SK-N-SH (cell line): ENCODE measurements at regions not wholly inside any gene's neighbourhood (a gene's known extent, or its start where the extent isn't known, plus 50 kb on each side); places are given as distances from the start of the nearest gene placed in this dataset.

Source experiments
- CTCF ChIA-PET: fragments of 300-600, 350-600 bp; formaldehyde crosslinking; extraction: SDS; loops from one replicate; lab custom pipeline; 2021; lab: Yijun Ruan, JAX
- POLR2A ChIA-PET: fragments of 350-600 bp; sonication (Branson Sonifier 250); formaldehyde crosslinking; extraction: SDS; loops from one replicate; lab custom pipeline; 2020; ENCODE audit warnings: antibody characterized with exemption, inconsistent platforms; lab: Yijun Ruan, JAX
- DNase-seq: peaks from one replicate; pipeline ENCODE4 v3.0.0; 2012
- H2AFZ ChIP-seq: fragments of 200-600 bp; sonication (generic); 2 replicates; pipeline ENCODE4 v1.8.1; 2016; ENCODE audit warnings: antibody characterized with exemption, mild to moderate bottlenecking, low read depth
- H3F3A ChIP-seq: fragments of 200-600 bp; sonication (generic); replicated peaks from 2 replicates; pipeline ENCODE3; 2016; ENCODE audit warnings: antibody characterized with exemption, mild to moderate bottlenecking; ENCODE audit not compliant: insufficient read depth
- H3K27ac ChIP-seq, 2 experiments: fragments of 200-500 bp in 1 of 2; fragments of 200-600 bp in 1 of 2; sonication (Bioruptor generic) in 1 of 2; sonication (generic), shearing (Covaris generic) in 1 of 2; 2 replicates each; pipeline versions ENCODE4 v1.5.1 to v1.6.1; 2014 to 2016; ENCODE audit warnings: low read depth in 2 of 2, inconsistent platforms in 1 of 2, low read length in 1 of 2, mild to moderate bottlenecking in 1 of 2, mixed read lengths in 1 of 2
- H3K27me3 ChIP-seq: fragments of 200-600 bp; sonication (generic), shearing (Covaris generic); 2 replicates; pipeline ENCODE4 v1.6.1; 2016; ENCODE audit warnings: mixed run types; ENCODE audit not compliant: insufficient read depth
- H3K36me3 ChIP-seq, 2 experiments: fragments of 200-500 bp in 1 of 2; fragments of 200-600 bp in 1 of 2; sonication (Bioruptor generic) in 1 of 2; sonication (generic) in 1 of 2; replicated peaks in 1 of 2; 2 replicates each; pipeline versions ENCODE3 to v1.5.1; 2014 to 2016; ENCODE audit warnings: low read length in 1 of 2, mild to moderate bottlenecking in 1 of 2; ENCODE audit not compliant: insufficient read depth in 2 of 2, control insufficient read depth in 1 of 2
- H3K4me1 ChIP-seq, 2 experiments: fragments of 200-500 bp in 1 of 2; fragments of 200-600 bp in 1 of 2; sonication (Bioruptor generic) in 1 of 2; sonication (generic), shearing (Covaris generic) in 1 of 2; 2 replicates each; pipeline versions ENCODE4 v1.5.1 to v1.6.1; 2014 to 2016; ENCODE audit warnings: low read depth in 1 of 2, low read length in 1 of 2, mixed run types in 1 of 2; ENCODE audit not compliant: insufficient read depth in 2 of 2, control insufficient read depth in 1 of 2
- H3K4me2 ChIP-seq: fragments of 200-600 bp; sonication (generic), shearing (Covaris generic); 2 replicates; pipeline ENCODE4 v1.6.1; 2017; ENCODE audit warnings: mixed run types
- H3K4me3 ChIP-seq, 2 experiments: fragments of 200-500 bp in 1 of 2; fragments of 200-600 bp in 1 of 2; sonication (Bioruptor generic) in 1 of 2; sonication (generic), shearing (Covaris generic) in 1 of 2; 2 replicates each; pipeline versions ENCODE4 v1.5.1 to v1.8.1; 2014 to 2016; ENCODE audit warnings: low read depth in 2 of 2, inconsistent platforms in 1 of 2, low read length in 1 of 2, mild to moderate bottlenecking in 1 of 2, mixed read lengths in 1 of 2, moderate library complexity in 1 of 2
- H3K79me2 ChIP-seq: fragments of 200-600 bp; sonication (generic); 2 replicates; pipeline ENCODE4 v1.8.1; 2017; ENCODE audit warnings: mild to moderate bottlenecking; ENCODE audit not compliant: insufficient read depth
- H3K9ac ChIP-seq: fragments of 200-600 bp; sonication (generic); 2 replicates; pipeline ENCODE4 v1.6.1; 2017; ENCODE audit warnings: mixed run types
- H3K9me2 ChIP-seq: fragments of 200-600 bp; sonication (generic); 2 replicates; pipeline ENCODE4 v1.6.1; 2017; ENCODE audit warnings: mixed run types
- H3K9me3 ChIP-seq: fragments of 200-600 bp; sonication (generic); 2 replicates; pipeline ENCODE4 v1.6.1; 2017; ENCODE audit warnings: mixed run types, mild to moderate bottlenecking, moderate library complexity
- H4K20me1 ChIP-seq: fragments of 200-600 bp; sonication (generic); 2 replicates; pipeline ENCODE4 v1.6.1; 2017; ENCODE audit warnings: mild to moderate bottlenecking, mixed run types; ENCODE audit not compliant: insufficient read depth
- FOXJ3 ChIP-seq: sonication (generic); formaldehyde crosslinking; IDR thresholded peaks from 2 replicates; pipeline ENCODE4 v1.5.1; 2020; ENCODE audit warnings: mild to moderate bottlenecking, missing genetic modification reagents
- FOXM1 ChIP-seq: IDR thresholded peaks from 2 replicates; pipeline ENCODE4 v1.4.0; 2012; ENCODE audit warnings: low read depth, mild to moderate bottlenecking
- JUND ChIP-seq: IDR thresholded peaks from 2 replicates; pipeline ENCODE4 v1.4.0; 2012
- MAX ChIP-seq: IDR thresholded peaks from 2 replicates; pipeline ENCODE4 v1.4.0; 2012; ENCODE audit warnings: low read depth
- MEF2A ChIP-seq: IDR thresholded peaks from 2 replicates; pipeline ENCODE4 v1.4.0; 2012; ENCODE audit warnings: low read depth, borderline replicate concordance
- MXI1 ChIP-seq: IDR thresholded peaks from 2 replicates; pipeline ENCODE4 v1.6.1; 2012; ENCODE audit warnings: mild to moderate bottlenecking, low read depth, low read length, improper control_type of control experiment
- RAD21 ChIP-seq: IDR thresholded peaks from 2 replicates; pipeline ENCODE4 v1.6.1; 2012; ENCODE audit warnings: mild to moderate bottlenecking, low read length
- RCOR1 ChIP-seq: fragments of 150-350 bp; IDR thresholded peaks from 2 replicates; pipeline ENCODE4 v1.6.1; 2017; ENCODE audit warnings: antibody characterized with exemption, low read length
- RXRA ChIP-seq: IDR thresholded peaks from 2 replicates; pipeline ENCODE4 v1.4.0; 2012; ENCODE audit warnings: low read depth, mild to moderate bottlenecking, borderline replicate concordance
- SIN3A ChIP-seq: IDR thresholded peaks from 2 replicates; pipeline ENCODE4 v1.6.1; 2012; ENCODE audit warnings: low read depth, mild to moderate bottlenecking, low read length, moderate library complexity, borderline replicate concordance
- SMC3 ChIP-seq: IDR thresholded peaks from 2 replicates; pipeline ENCODE4 v1.6.1; 2012; ENCODE audit warnings: low read depth, low read length, improper control_type of control experiment
- TCF12 ChIP-seq: IDR thresholded peaks from 2 replicates; pipeline ENCODE4 v1.4.0; 2012
- TEAD4 ChIP-seq: IDR thresholded peaks from 2 replicates; pipeline ENCODE4 v1.4.0; 2012; ENCODE audit warnings: mild to moderate bottlenecking, borderline replicate concordance; ENCODE audit not compliant: insufficient read depth
- USF1 ChIP-seq: IDR thresholded peaks from 2 replicates; pipeline ENCODE4 v1.4.0; 2012; ENCODE audit warnings: low read depth, borderline replicate concordance
- USF2 ChIP-seq: fragments of 150-350 bp; IDR thresholded peaks from 2 replicates; pipeline ENCODE4 v1.6.1; 2017; ENCODE audit warnings: antibody characterized with exemption, low read length, low read depth, borderline replicate concordance
- WGBS: methylation state at CpG from one replicate; pipeline ENCODE4 v1.1.6; 2017; ENCODE audit warnings: low lambda C conversion rate; 5-methylcytosine and 5-hydroxymethylcytosine counted together
- TF ChIP-seq, protein P1 (sequence below): IDR thresholded peaks from 2 replicates; pipeline ENCODE4 v1.6.1; 2012; ENCODE audit warnings: mild to moderate bottlenecking, low read depth, low read length, moderate library complexity
- TF ChIP-seq, protein P2 (sequence below): IDR thresholded peaks from 2 replicates; pipeline ENCODE4; 2012

DNA sequence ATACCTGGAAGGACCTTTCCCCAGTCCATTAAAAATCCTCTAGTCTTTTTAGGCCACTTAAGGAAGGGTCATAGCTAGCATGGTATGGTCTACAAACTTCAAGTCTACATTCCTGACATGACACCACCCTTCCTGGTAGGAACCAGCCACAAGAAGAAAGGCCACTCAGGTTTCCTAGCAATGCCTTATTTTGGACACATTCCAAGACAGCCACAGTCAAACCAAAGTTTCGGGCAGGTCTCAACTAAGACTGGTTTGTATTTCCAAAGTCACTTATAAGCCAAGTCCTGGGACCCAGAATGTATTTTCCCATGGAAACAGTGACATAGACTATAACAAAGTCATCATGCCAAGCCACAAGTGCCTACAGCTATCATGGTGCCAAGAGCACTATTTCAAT lies 50.6 kb upstream of the SLC44A3 start:
- CTCF ChIA-PET = interaction anchor here (1.0 to 1.3 kb wide), 2 partner anchors 10 to 29 kb away, joined by 3 to 5 read pairs; no protein-coding TSS in a partner anchor
- Histone ChIP-seq H2AFZ (no peak overlapping the region), H3K4me1 (peaks cover 7 to 8% of the 10 kb centered on the region in 2 experiments; a peak in 1 of 4 replicates), H3F3A (no peaks in the 10 kb centered on the region), H3K9ac (no peak overlapping the region), H3K79me2 (no peaks in the 10 kb centered on the region), H3K36me3 (no peaks in the 10 kb centered on the region), H3K9me3 (no peaks in the 10 kb centered on the region), H3K27ac (no peak overlapping the region), H3K9me2 (no peaks in the 10 kb centered on the region), H3K4me3 (no peak overlapping the region), H3K4me2 (no peak overlapping the region), H4K20me1 (no peaks in the 10 kb centered on the region), H3K27me3 (no peaks in the 10 kb centered on the region)
- WGBS = 6% methylated on average over 1 of the region's 1 CpG
- POLR2A ChIA-PET = no interaction called here
- TF ChIP-seq RAD21 = no peak
- no peak for TF ChIP-seq SIN3A
- DNase-seq = no peak

DNA sequence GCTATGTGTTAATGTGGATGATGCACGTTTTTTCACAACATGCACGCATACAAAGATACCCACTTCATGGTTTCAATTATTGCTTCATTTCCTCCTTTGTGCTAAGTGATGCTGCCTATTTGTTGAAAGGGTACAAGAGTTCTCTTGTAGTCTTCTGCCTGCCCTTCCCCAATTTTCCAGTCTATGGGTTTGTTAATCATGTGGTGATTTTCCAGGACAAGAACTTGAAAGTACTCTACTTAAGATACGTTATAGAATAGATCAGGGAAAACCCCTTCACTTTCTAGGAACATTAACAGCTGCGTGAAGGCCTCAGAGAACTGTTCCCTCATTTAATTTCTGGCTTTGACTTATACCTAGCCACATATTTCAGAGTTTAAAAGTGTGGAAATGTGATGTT lies 52.1 kb upstream of the SLC44A3 start:
- no peak for DNase-seq
- H3K27ac ChIP-seq = no peak overlapping the region
- no peak overlapping the region for H3K4me3 ChIP-seq
- no peaks in the 10 kb centered on the region for H3K79me2 ChIP-seq
- H3K36me3 ChIP-seq = no peaks in the 10 kb centered on the region
- H3K4me2 ChIP-seq = no peak overlapping the region
- ChIA-PET CTCF (no interaction called here), POLR2A (no interaction called here)
- H3K9me3 ChIP-seq = no peaks in the 10 kb centered on the region
- no peaks in the 10 kb centered on the region for H4K20me1 ChIP-seq
- no peak overlapping the region for H3K9ac ChIP-seq
- TF ChIP-seq MAX (no peak), FOXM1 (no peak), MEF2A (no peak)
- H3K9me2 ChIP-seq = no peaks in the 10 kb centered on the region
- no peaks in the 10 kb centered on the region for H3K27me3 ChIP-seq
- H3K4me1 ChIP-seq = no peaks in the 10 kb centered on the region; a peak in 1 of 4 replicates
- WGBS = 70% methylated on average over 4 of the region's 4 CpGs
- no peak overlapping the region for H2AFZ ChIP-seq
- H3F3A ChIP-seq = no peaks in the 10 kb centered on the region

DNA sequence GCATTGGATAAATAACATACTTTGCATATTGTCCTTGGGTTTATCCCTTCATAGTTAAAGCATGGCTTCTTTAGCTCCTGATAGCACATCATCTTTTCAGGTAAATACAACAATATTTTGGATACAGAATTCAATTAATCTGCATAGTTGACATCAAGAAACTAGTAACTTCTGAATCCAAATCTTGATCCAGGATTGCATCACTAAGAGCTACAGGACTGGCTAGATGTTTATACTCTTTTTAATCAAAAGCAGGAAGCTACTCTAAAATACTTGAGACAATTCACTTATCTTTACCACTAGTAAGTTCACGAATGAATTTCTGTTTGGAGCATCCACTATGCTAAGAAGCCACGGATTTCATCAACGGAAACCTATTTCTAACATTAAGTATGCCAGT lies 54.2 kb upstream of the SLC44A3 start:
- H3K79me2 ChIP-seq = no peaks in the 10 kb centered on the region
- no peak overlapping the region for H3K9ac ChIP-seq
- no peaks in the 10 kb centered on the region for H4K20me1 ChIP-seq
- no peaks in the 10 kb centered on the region for H3K9me2 ChIP-seq
- WGBS = 75% methylated on average over 3 of the region's 3 CpGs
- H3F3A ChIP-seq = no peaks in the 10 kb centered on the region
- no peak overlapping the region for H2AFZ ChIP-seq
- no peak overlapping the region for H3K4me3 ChIP-seq
- no peaks in the 10 kb centered on the region for H3K4me1 ChIP-seq
- ChIA-PET POLR2A (no interaction called here), CTCF (interaction anchor here (1.5 to 1.6 kb wide), 2 partner anchors 9 to 276 kb away, joined by 3 read pairs; no protein-coding TSS in a partner anchor)
- H3K9me3 ChIP-seq = no peaks in the 10 kb centered on the region
- no peak overlapping the region for H3K27ac ChIP-seq
- no peak overlapping the region for H3K4me2 ChIP-seq
- no peak for DNase-seq
- H3K27me3 ChIP-seq = no peaks in the 10 kb centered on the region
- no peaks in the 10 kb centered on the region for H3K36me3 ChIP-seq
- TF ChIP-seq SIN3A = no peak
- TF ChIP-seq JUND = no peak
- no peak for TF ChIP-seq FOXJ3 (CRISPR knock-in tag)
- no peak for TF ChIP-seq SMC3
- TF ChIP-seq, protein P1, sequence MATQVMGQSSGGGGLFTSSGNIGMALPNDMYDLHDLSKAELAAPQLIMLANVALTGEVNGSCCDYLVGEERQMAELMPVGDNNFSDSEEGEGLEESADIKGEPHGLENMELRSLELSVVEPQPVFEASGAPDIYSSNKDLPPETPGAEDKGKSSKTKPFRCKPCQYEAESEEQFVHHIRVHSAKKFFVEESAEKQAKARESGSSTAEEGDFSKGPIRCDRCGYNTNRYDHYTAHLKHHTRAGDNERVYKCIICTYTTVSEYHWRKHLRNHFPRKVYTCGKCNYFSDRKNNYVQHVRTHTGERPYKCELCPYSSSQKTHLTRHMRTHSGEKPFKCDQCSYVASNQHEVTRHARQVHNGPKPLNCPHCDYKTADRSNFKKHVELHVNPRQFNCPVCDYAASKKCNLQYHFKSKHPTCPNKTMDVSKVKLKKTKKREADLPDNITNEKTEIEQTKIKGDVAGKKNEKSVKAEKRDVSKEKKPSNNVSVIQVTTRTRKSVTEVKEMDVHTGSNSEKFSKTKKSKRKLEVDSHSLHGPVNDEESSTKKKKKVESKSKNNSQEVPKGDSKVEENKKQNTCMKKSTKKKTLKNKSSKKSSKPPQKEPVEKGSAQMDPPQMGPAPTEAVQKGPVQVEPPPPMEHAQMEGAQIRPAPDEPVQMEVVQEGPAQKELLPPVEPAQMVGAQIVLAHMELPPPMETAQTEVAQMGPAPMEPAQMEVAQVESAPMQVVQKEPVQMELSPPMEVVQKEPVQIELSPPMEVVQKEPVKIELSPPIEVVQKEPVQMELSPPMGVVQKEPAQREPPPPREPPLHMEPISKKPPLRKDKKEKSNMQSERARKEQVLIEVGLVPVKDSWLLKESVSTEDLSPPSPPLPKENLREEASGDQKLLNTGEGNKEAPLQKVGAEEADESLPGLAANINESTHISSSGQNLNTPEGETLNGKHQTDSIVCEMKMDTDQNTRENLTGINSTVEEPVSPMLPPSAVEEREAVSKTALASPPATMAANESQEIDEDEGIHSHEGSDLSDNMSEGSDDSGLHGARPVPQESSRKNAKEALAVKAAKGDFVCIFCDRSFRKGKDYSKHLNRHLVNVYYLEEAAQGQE = no peak
- TF ChIP-seq USF1 = no peak
- TF ChIP-seq, protein P2, sequence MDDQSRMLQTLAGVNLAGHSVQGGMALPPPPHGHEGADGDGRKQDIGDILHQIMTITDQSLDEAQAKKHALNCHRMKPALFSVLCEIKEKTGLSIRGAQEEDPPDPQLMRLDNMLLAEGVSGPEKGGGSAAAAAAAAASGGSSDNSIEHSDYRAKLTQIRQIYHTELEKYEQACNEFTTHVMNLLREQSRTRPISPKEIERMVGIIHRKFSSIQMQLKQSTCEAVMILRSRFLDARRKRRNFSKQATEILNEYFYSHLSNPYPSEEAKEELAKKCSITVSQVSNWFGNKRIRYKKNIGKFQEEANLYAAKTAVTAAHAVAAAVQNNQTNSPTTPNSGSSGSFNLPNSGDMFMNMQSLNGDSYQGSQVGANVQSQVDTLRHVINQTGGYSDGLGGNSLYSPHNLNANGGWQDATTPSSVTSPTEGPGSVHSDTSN = no peak
- no peak for TF ChIP-seq MEF2A
- TF ChIP-seq USF2 = no peak
- no peak for TF ChIP-seq RCOR1
- TF ChIP-seq MXI1 = no peak
- TF ChIP-seq TCF12 = no peak
- no peak for TF ChIP-seq RXRA
- no peak for TF ChIP-seq TEAD4
